AG09309 (cell line): ENCODE measurements at regions not wholly inside any gene's neighbourhood (a gene's known extent, or its start where the extent isn't known, plus 50 kb on each side); places are given as distances from the start of the nearest gene placed in this dataset.

Experiments used
- DNase-seq: peaks from one replicate; pipeline ENCODE4 v3.0.0-alpha.2; 2010; ENCODE audit warnings: low read depth
- H3K4me3 ChIP-seq: 2 replicates; pipeline ENCODE4 v1.5.1; 2011; ENCODE audit warnings: mild to moderate bottlenecking, low read depth, low read length, moderate library complexity; ENCODE audit not compliant: control insufficient read depth
- TF ChIP-seq, protein P1 (sequence below): IDR thresholded peaks from 2 replicates; pipeline ENCODE4 v1.5.1; 2011; ENCODE audit warnings: mild to moderate bottlenecking, low read depth, low read length, inconsistent platforms; ENCODE audit not compliant: insufficient read depth, control insufficient read depth; ENCODE audit errors: missing control alignments

- H3K4me3 ChIP-seq = no peak overlapping the region
- no peak for DNase-seq
- TF ChIP-seq, protein P1, sequence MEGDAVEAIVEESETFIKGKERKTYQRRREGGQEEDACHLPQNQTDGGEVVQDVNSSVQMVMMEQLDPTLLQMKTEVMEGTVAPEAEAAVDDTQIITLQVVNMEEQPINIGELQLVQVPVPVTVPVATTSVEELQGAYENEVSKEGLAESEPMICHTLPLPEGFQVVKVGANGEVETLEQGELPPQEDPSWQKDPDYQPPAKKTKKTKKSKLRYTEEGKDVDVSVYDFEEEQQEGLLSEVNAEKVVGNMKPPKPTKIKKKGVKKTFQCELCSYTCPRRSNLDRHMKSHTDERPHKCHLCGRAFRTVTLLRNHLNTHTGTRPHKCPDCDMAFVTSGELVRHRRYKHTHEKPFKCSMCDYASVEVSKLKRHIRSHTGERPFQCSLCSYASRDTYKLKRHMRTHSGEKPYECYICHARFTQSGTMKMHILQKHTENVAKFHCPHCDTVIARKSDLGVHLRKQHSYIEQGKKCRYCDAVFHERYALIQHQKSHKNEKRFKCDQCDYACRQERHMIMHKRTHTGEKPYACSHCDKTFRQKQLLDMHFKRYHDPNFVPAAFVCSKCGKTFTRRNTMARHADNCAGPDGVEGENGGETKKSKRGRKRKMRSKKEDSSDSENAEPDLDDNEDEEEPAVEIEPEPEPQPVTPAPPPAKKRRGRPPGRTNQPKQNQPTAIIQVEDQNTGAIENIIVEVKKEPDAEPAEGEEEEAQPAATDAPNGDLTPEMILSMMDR = no peak
Observed at GRCh38 chr6:82033631-82034211, 213.8 kb downstream of the IBTK start.

GRCh38 chr6:82032444-82032843 is 215.1 kb downstream of the IBTK start:
- H3K4me3 ChIP-seq = no peak overlapping the region
- no peak for DNase-seq
- TF ChIP-seq, protein P1 = no peak

DNA sequence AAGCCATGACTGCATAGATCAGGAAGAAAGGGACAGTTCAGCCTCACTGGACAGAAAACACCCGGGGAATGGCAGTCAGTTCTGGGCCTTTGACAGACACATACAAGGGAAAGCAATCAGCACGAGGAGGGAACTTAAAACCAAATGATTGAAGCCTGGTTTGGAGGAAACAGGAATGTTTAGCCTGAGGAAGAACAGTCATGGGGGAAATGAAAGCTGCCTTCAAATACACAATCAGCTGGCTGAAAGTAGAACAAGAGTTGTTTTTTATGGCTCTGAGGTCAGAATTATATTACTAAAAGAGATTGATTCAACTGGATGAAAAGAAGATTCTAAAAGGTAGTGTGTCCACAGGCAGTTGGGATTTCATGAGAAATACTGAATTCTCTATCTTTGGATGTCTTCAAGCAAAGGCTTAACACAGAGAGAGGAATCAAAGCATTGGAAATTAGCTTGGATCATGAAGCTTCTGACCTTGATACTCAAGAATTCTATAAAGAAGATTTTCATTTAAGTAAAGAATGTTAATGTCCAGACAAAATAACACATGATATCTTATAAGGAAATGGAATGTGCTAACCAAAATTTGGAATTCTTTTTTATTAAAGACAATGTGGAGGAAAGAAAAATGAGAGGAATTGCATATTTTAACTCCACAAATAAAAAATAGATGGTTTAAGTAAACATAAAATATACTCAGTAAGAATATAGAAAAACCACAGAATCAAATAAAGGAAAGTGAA is 216.6 kb downstream of the IBTK start:
- TF ChIP-seq, protein P1 = no peak
- no peak overlapping the region for H3K4me3 ChIP-seq
- no peak for DNase-seq

- no peak for DNase-seq
- no peak overlapping the region for H3K4me3 ChIP-seq
- TF ChIP-seq, protein P1 = no peak
Observed at GRCh38 chr6:82030301-82030700, 217.2 kb downstream of the IBTK start.

DNA sequence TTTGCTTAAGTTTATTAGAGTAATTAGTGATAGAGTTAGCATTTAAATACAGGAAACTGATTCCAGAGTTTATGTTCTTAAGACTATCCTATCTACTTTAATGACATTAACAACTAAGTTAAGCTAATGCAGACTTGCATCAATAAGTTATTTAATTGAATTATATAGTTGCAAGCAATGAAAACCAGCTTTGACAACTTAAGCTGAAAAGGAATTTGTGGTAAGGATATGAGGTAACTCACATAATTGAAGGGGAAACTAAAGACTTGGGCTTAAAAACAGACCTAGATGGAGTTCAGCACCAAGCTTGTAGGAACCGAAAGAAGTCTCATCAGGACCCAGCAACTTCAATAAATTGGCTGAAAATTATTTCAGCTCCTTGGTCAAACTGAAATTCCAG is 222.3 kb downstream of the IBTK start:
- no peak overlapping the region for H3K4me3 ChIP-seq
- DNase-seq = no peak
- TF ChIP-seq, protein P1 = no peak

DNA sequence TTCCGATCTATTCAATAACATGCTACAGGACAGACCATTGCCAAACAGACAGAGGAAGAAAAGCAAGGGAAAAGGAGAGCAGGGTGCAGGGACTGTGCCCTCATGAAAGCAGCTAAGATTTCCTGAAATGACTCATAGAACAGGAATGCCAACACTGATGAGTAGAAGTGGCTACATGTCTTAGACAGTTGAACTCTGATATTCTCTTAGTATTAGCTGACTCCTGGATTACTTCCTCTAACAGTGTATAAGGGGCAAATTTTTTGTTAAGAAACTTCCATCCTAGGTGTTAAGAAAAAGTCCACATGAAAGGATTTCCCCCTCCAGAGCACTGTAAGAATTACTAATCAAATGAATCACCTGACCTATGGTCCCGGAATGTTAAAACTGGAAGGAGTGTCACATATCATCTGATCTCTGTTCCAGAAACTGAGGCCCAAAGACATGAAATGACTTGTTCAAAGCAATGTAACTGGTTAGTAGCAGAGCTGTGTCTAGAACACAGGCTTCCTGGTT is 224.9 kb downstream of the IBTK start:
- DNase-seq = no peak
- TF ChIP-seq, protein P1 = no peak

More for the DNA sequence above, 224.9 kb downstream of the IBTK start:
- no peak overlapping the region for H3K4me3 ChIP-seq
